Heart left ventricle (tissue), 16 donors: ENCODE measurements at regions not wholly inside any gene's neighbourhood (a gene's known extent, or its start where the extent isn't known, plus 50 kb on each side); places are given as distances from the start of the nearest gene placed in this dataset.

Source experiments
- ATAC-seq, 4 donors: fragments of 200-7000 bp; cut with Tn5 transposase; one replicate each; pipeline ENCODE4 v1.9.1; 2020 to 2022; ENCODE audit warnings: moderate library complexity in 4 of 4, mild to moderate bottlenecking in 3 of 4, moderate number of reproducible peaks in 1 of 4
- DNase-seq, 5 donors: peaks; one replicate each; pipeline ENCODE4 v3.0.0-alpha.2; 2020
- H3K27ac ChIP-seq, 12 donors: fragments of 200-600 bp; sonication (generic) in 4 of 12; one replicate each; pipeline versions ENCODE4 v1.5.0 to v1.8.0; 2016 to 2022; ENCODE audit warnings: mild to moderate bottlenecking in 2 of 12
- H3K27me3 ChIP-seq, 9 donors: fragments of 200-600 bp; sonication (generic) in 2 of 9; one replicate each; pipeline versions ENCODE4 v1.5.1 to v1.8.0; 2016 to 2022; ENCODE audit warnings: mild to moderate bottlenecking in 3 of 9
- H3K36me3 ChIP-seq, 9 donors: fragments of 200-600 bp; sonication (generic) in 2 of 9; one replicate each; pipeline versions ENCODE4 v1.5.0 to v1.8.0; 2018 to 2022; ENCODE audit warnings: mild to moderate bottlenecking in 2 of 9
- H3K4me1 ChIP-seq, 12 donors: fragments of 200-600 bp; sonication (generic) in 4 of 12; one replicate each; pipeline versions ENCODE4 v1.5.0 to v1.8.0; 2016 to 2022; ENCODE audit warnings: mild to moderate bottlenecking in 3 of 12
- H3K4me3 ChIP-seq, 12 donors: fragments of 200-600 bp; sonication (generic) in 4 of 12; one replicate each; pipeline versions ENCODE4 v1.5.0 to v1.8.0; 2017 to 2022; ENCODE audit warnings: mild to moderate bottlenecking in 9 of 12, moderate library complexity in 4 of 12
- H3K9me3 ChIP-seq, 12 donors: fragments of 200-600 bp; sonication (generic) in 4 of 12; one replicate each; pipeline versions ENCODE4 v1.5.0 to v1.8.0; 2016 to 2022; ENCODE audit warnings: mild to moderate bottlenecking in 1 of 12
- CTCF ChIP-seq, 12 donors: fragments of 200-600 bp; sonication (generic) in 4 of 12; IDR thresholded peaks; one replicate each; pipeline versions ENCODE4 v1.5.0 to v1.8.0; 2018 to 2022; ENCODE audit warnings: antibody characterized with exemption in 12 of 12, mild to moderate bottlenecking in 5 of 12
- POLR2A ChIP-seq, 2 donors: fragments of 450-650 bp; IDR thresholded peaks; one replicate each; pipeline ENCODE4 v1.6.1; 2017; ENCODE audit warnings: antibody characterized with exemption in 2 of 2, mild to moderate bottlenecking in 2 of 2, moderate library complexity in 2 of 2
- WGBS, 4 donors: extraction: QIAGEN DNeasy Blood & Tissue Kit in 2 of 4; methylation state at CpG; one replicate each; pipeline versions ENCODE4 v1.1.5 to v1.1.7; 2013 to 2018; 5-methylcytosine and 5-hydroxymethylcytosine counted together
- intact Hi-C, 10 donors: fragments of 100-400 bp; cut with DNase I; formaldehyde crosslinking; loops; one replicate each; pipeline versions ENCODE4 v1.11.1 to v1.14.2; 2022
- donor health status: ischemic (EF 13 %, LVEDD 7.1; RV severe dilation, severe dysfunction).
- donor health status: healthy with polysubstance abuse.
- donor health status: DM: no; HTN: yes; CAD: no.
- donor health status: DM: no; HTN: no; CAD: no.
- donor health status: ischemic (EF 25% LVEDD 6.9; RV normal size, moderate dysfunction).
- donor health status: ischemic (EF 25% LVEDD 5.7; RV mildly dilated, moderate dysfunction).
- donor health status: healthy.
- donor health status: DM: yes; HTN: yes; CAD: no.
- donor health status: ischemic (EF 35%, LVEDD 5.7; RV mildly dilated, moderate dysfunction).
- donor health status: nonischemic (EF 11% LVEDD 7.7; RV severe dilation, severe dysfunction).
- donor health status: DM: yes; HTN: yes; CAD: no.
- donor health status: PGD.
- donor health status: ischemic (EF 29% LVEDD 5.4; RV normal size, mild dysfunction).
- donor health status: nonischemic (EF 23%, LVEDD 6.1; RV moderate dilation, normal function).

GRCh38 chr4:100804576-100805360 lies 286.9 kb upstream of the EMCN start:
- Histone ChIP-seq H3K36me3 (no peaks in the 10 kb centered on the region), H3K4me1 (no peaks in the 10 kb centered on the region), H3K4me3 (no peak overlapping the region), H3K27me3 (no peaks in the 10 kb centered on the region), H3K9me3 (peaks cover 0 to 7% (median 0%) of the 10 kb centered on the region in 12 donors), H3K27ac (no peak overlapping the region)
- intact Hi-C loops: no loop called here
- no peak for DNase-seq
- TF ChIP-seq CTCF (IDR thresholded peaks at IDR 0.05) (no peak), POLR2A (IDR thresholded peaks at IDR 0.05) (no peak)
- no peak for ATAC-seq
- WGBS, 4 donors: 83 to 88% (median 84%) methylated on average over 6 of the region's 6 CpGs

- Histone ChIP-seq H3K27me3 (no peaks in the 10 kb centered on the region), H3K27ac (no peak overlapping the region), H3K9me3 (peaks cover 0 to 7% (median 0%) of the 10 kb centered on the region in 12 donors), H3K4me3 (no peak overlapping the region), H3K36me3 (no peaks in the 10 kb centered on the region), H3K4me1 (no peaks in the 10 kb centered on the region)
- ATAC-seq (no peak), DNase-seq (no peak)
- 90 to 93% (median 91%) methylated on average over 2 of the region's 2 CpGs for WGBS, 4 donors
- intact Hi-C loops: no loop called here
- no peak for TF ChIP-seq POLR2A (IDR thresholded peaks at IDR 0.05)
- no peak for TF ChIP-seq CTCF (IDR thresholded peaks at IDR 0.05)
These were observed 285.9 kb upstream of the EMCN start for GRCh38 chr4:100803751-100804150.

- peaks cover 0 to 7% (median 0%) of the 10 kb centered on the region in 12 donors for H3K9me3 ChIP-seq
- no peaks in the 10 kb centered on the region for H3K36me3 ChIP-seq
- TF ChIP-seq POLR2A (IDR thresholded peaks at IDR 0.05): no peak
- no peak for TF ChIP-seq CTCF (IDR thresholded peaks at IDR 0.05)
- ATAC-seq (no peak), DNase-seq (no peak)
- H3K27me3 ChIP-seq: no peaks in the 10 kb centered on the region
- H3K27ac ChIP-seq: no peak overlapping the region
- H3K4me3 ChIP-seq: no peak overlapping the region
- intact Hi-C loops: no loop called here
- no peaks in the 10 kb centered on the region for H3K4me1 ChIP-seq
- 83 to 87% (median 85%) methylated on average over 7 of the region's 7 CpGs for whole genome bisulfite sequencing, 4 donors
These were observed 282.1 kb upstream of the EMCN start for GRCh38 chr4:100799761-100800539.

- H3K27me3 ChIP-seq: no peaks in the 10 kb centered on the region
- 0 to 2% (median 0%) methylated on average over 1 of the region's 1 CpG for WGBS, 4 donors
- no peak for DNase-seq
- H3K4me1 ChIP-seq: no peaks in the 10 kb centered on the region
- H3K4me3 ChIP-seq: no peak overlapping the region
- H3K27ac ChIP-seq: no peak overlapping the region
- intact Hi-C loops: no loop called here
- H3K36me3 ChIP-seq: no peaks in the 10 kb centered on the region
- ATAC-seq: no peak
- TF ChIP-seq CTCF (IDR thresholded peaks at IDR 0.05) (no peak), POLR2A (IDR thresholded peaks at IDR 0.05) (no peak)
- peaks cover 0 to 5% (median 0%) of the 10 kb centered on the region in 12 donors for H3K9me3 ChIP-seq
These were observed 280.0 kb upstream of the EMCN start for GRCh38 chr4:100797791-100798190.
